Neural crest cell (in vitro differentiated cells): ENCODE measurements at regions not wholly inside any gene's neighbourhood (a gene's known extent, or its start where the extent isn't known, plus 50 kb on each side); places are given as distances from the start of the nearest gene placed in this dataset.

ENCODE experiments used
- DNase-seq: peaks from one replicate; pipeline ENCODE4 v3.0.0; 2021; ENCODE audit warnings: low read depth, mixed read lengths, low spot score
- H3K27ac Mint-ChIP-seq: one replicate; pipeline ENCODE4 v1.8.0; 2021; ENCODE audit warnings: mild to moderate bottlenecking, mixed read lengths; ENCODE audit not compliant: unreplicated experiment
- H3K27me3 Mint-ChIP-seq: 2 replicates; pipeline ENCODE4 v1.8.0; 2021; ENCODE audit warnings: low read depth, mild to moderate bottlenecking, mixed read lengths
- H3K36me3 Mint-ChIP-seq: 2 replicates; pipeline ENCODE4 v1.8.0; 2021; ENCODE audit warnings: low read depth, mild to moderate bottlenecking, mixed read lengths
- H3K4me1 Mint-ChIP-seq: 2 replicates; pipeline ENCODE4 v1.8.0; 2021; ENCODE audit warnings: mixed read lengths
- H3K4me3 Mint-ChIP-seq: one replicate; pipeline ENCODE4 v1.8.0; 2021; ENCODE audit warnings: mild to moderate bottlenecking, mixed read lengths
- H3K9me3 Mint-ChIP-seq: 2 replicates; pipeline ENCODE4 v1.8.0; 2021; ENCODE audit warnings: mixed read lengths
- CTCF ChIP-seq: fragments of 200-600 bp; sonication (generic); conservative IDR thresholded peaks from 2 replicates; pipeline ENCODE4 v1.5.0; 2021; ENCODE audit warnings: antibody characterized with exemption, mild to moderate bottlenecking

DNA sequence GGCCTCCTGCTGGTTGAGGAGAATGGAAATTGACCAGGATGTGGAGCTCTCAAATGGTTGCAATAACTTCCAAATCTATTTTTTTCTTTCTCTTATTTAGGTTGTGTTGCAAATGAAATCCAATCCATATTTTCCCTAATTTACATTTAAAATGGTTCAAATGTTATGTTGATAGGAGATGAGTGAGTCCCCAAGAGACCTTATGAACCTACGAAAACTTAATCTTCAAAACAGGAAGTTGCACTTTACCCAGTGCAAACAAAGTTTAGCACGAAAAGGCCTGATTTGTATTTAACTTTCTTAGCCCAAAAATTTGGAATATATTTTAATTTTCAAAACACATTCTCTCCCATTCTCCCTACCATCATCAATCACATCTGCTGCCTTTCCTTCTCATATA, 59.3 kb upstream of the NDP start:
- H3K36me3 Mint-ChIP-seq, result peaks cover 3% of the 10 kb centered on the region
- H3K4me1 Mint-ChIP-seq, result peaks cover 13% of the 10 kb centered on the region
- no peak overlapping the region for H3K4me3 Mint-ChIP-seq
- TF ChIP-seq CTCF, result no peak
- H3K27ac Mint-ChIP-seq, result no peak overlapping the region
- H3K27me3 Mint-ChIP-seq, result no peaks in the 10 kb centered on the region
- peaks cover 3% of the 10 kb centered on the region for H3K9me3 Mint-ChIP-seq
- no peak for DNase-seq

DNA sequence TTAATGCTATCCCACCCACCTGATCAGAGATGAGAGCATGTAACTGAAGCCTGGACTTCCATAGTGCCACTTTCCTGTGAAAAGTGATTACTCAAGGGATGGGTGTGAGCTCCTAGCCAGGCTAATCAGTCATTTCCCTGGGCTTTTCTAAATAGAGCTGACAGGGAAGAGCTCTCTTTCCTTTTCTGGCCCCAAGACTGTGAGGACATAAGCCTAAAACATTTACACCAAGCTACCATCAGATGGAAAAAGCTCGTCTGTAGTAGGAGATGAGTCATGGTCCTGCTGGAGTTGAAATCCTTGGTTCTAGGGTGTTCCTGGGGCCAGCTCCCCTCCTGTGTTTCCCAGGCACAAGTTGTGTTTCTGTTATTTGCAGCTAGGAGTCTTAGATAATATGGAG, 52.4 kb upstream of the NDP start:
- TF ChIP-seq CTCF, result no peak
- H3K27me3 Mint-ChIP-seq, result no peaks in the 10 kb centered on the region
- peak overlapping the region; percentile 12 for H3K27ac Mint-ChIP-seq
- no peaks in the 10 kb centered on the region for H3K4me1 Mint-ChIP-seq
- no peak overlapping the region for H3K4me3 Mint-ChIP-seq
- no peak for DNase-seq
- peaks cover 3% of the 10 kb centered on the region for H3K36me3 Mint-ChIP-seq
- peaks cover 7% of the 10 kb centered on the region for H3K9me3 Mint-ChIP-seq
